Peyer's patch (tissue), 4 donors: ENCODE measurements at regions not wholly inside any gene's neighbourhood (a gene's known extent, or its start where the extent isn't known, plus 50 kb on each side); places are given as distances from the start of the nearest gene placed in this dataset.

Experiments
- CTCF ChIP-seq, 6 experiments: fragments of 450-650 bp in 4 of 6; fragments of 200-600 bp in 2 of 6; sonication (generic) in 1 of 6; IDR thresholded peaks; one replicate each; pipeline ENCODE4 v1.5.1; 2017 to 2019; ENCODE audit warnings: antibody characterized with exemption in 6 of 6, mild to moderate bottlenecking in 3 of 6, moderate library complexity in 1 of 6
- POLR2A ChIP-seq, 2 donors: fragments of 450-650 bp; IDR thresholded peaks; one replicate each; pipeline ENCODE4 v1.5.1; 2017; ENCODE audit warnings: antibody characterized with exemption in 2 of 2, mild to moderate bottlenecking in 2 of 2, moderate library complexity in 2 of 2

GRCh38 chr2:235131334-235132305 is 179.8 kb downstream of the SH3BP4 start:
- TF ChIP-seq CTCF (IDR thresholded peaks at IDR 0.05) (no peak), POLR2A (IDR thresholded peaks at IDR 0.05) (no peak)
